ENCODE measurements at regions not wholly inside any gene's neighbourhood (a gene's known extent, or its start where the extent isn't known, plus 50 kb on each side); places are given as distances from the start of the nearest gene placed in this dataset.

DNA sequence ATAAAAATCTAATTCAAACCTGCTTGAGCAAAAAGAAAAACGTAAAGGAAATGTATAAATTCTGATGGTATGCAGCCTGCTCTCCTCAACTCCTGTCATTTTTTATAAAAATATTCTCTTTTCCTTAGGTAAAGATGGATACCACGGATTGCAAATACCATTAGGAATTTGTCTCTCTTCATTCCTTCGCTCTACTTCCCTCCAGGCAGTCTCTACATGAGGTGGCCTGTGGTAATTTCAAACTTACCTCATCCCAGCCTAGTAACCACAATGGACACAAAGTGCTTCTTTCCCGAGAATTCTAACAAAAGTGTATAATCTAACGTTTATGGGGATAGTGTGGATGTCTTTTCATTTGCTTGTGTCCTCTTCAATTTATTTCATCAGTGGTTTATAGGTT is 239.5 kb upstream of the LRRC7 start:
- H3K27ac ChIP-seq (ENCODE audit: low read depth in 2 of 2, low read length in 1 of 2): no peak overlapping the region
- no peaks in the 10 kb centered on the region for H3K4me1 ChIP-seq (ENCODE audit: control insufficient read depth in 2 of 2, insufficient read depth in 2 of 2, low read length in 1 of 2)
- H3K36me3 ChIP-seq (ENCODE audit: control insufficient read depth in 2 of 2, insufficient read depth in 2 of 2, low read length in 1 of 2): no peaks in the 10 kb centered on the region
- H3K4me3 ChIP-seq (ENCODE audit: low read depth in 1 of 2, low read length in 2 of 2): no peak overlapping the region
- 80 to 88% methylated on average over 5 of the region's 5 CpGs for WGBS, 2 donors
- H3K27me3 ChIP-seq (ENCODE audit: control insufficient read depth in 1 of 2, insufficient read depth in 2 of 2, low read length in 2 of 2): no peaks in the 10 kb centered on the region
- peaks cover 0 to 2% of the 10 kb centered on the region in 2 donors for H3K9me3 ChIP-seq (ENCODE audit: control insufficient read depth in 2 of 2, insufficient read depth in 1 of 2, low read depth in 1 of 2, low read length in 1 of 2)

DNA sequence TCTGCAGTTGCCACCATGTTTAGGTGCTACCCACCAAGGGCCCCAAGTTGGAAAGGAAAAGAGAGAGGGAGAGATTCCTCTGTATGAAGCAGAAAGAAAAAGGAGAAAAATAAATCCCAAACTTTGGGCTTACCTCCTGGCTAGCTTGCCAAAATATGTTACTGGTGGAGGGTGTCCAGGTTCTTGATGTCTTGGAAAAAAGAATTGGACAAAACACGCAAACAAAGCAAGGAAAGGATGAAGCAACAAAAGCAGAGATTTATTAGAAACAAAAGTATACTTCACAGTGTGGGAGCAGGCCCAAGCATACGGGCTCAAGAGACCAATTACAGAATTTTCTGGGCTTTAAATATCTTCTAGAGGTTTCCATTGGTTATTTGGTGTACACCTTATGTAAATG is 204.5 kb upstream of the LRRC7 start:
- H3K9me3 ChIP-seq (ENCODE audit: control insufficient read depth in 2 of 2, insufficient read depth in 1 of 2, low read depth in 1 of 2, low read length in 1 of 2): no peaks in the 10 kb centered on the region
- WGBS, 2 donors: 67 to 80% methylated on average over 2 of the region's 2 CpGs

DNA sequence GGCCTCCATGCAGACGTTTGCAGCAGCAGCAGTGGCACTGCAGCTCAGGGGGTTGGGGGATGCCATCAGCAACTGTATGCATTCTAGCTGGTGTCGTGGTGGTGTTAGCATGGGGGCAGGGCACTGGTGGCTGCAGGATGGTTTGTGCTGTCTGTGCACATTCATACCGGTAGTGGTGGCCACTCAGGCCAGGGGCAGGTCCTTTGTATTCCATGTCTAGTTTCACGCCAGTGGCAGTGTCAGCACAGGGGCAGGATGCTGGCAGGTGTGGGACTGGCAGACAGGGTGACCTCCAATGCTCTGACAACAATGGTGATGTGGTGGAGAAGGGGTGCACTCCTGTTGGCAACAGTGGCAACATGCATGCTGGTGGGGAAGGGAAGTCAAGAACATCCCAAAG is 194.2 kb upstream of the LRRC7 start:
- no peak overlapping the region for H3K4me3 ChIP-seq (ENCODE audit: low read depth in 1 of 2, low read length in 2 of 2)
- H3K36me3 ChIP-seq (ENCODE audit: control insufficient read depth in 2 of 2, insufficient read depth in 2 of 2, low read length in 1 of 2): no peaks in the 10 kb centered on the region
- 84 to 88% methylated on average over 4 of the region's 4 CpGs for WGBS, 2 donors
- no peak overlapping the region for H3K27ac ChIP-seq (ENCODE audit: low read depth in 2 of 2, low read length in 1 of 2)
- no peaks in the 10 kb centered on the region for H3K9me3 ChIP-seq (ENCODE audit: control insufficient read depth in 2 of 2, insufficient read depth in 1 of 2, low read depth in 1 of 2, low read length in 1 of 2)
- no peaks in the 10 kb centered on the region for H3K4me1 ChIP-seq (ENCODE audit: control insufficient read depth in 2 of 2, insufficient read depth in 2 of 2, low read length in 1 of 2)
- no peaks in the 10 kb centered on the region for H3K27me3 ChIP-seq (ENCODE audit: control insufficient read depth in 1 of 2, insufficient read depth in 2 of 2, low read length in 2 of 2)

More for the DNA sequence above, 204.5 kb upstream of the LRRC7 start:
- H3K27me3 ChIP-seq (ENCODE audit: control insufficient read depth in 1 of 2, insufficient read depth in 2 of 2, low read length in 2 of 2): no peaks in the 10 kb centered on the region
- no peaks in the 10 kb centered on the region for H3K4me1 ChIP-seq (ENCODE audit: control insufficient read depth in 2 of 2, insufficient read depth in 2 of 2, low read length in 1 of 2)
- H3K4me3 ChIP-seq (ENCODE audit: low read depth in 1 of 2, low read length in 2 of 2): no peak overlapping the region
- H3K27ac ChIP-seq (ENCODE audit: low read depth in 2 of 2, low read length in 1 of 2): no peak overlapping the region
- H3K36me3 ChIP-seq (ENCODE audit: control insufficient read depth in 2 of 2, insufficient read depth in 2 of 2, low read length in 1 of 2): no peaks in the 10 kb centered on the region

DNA sequence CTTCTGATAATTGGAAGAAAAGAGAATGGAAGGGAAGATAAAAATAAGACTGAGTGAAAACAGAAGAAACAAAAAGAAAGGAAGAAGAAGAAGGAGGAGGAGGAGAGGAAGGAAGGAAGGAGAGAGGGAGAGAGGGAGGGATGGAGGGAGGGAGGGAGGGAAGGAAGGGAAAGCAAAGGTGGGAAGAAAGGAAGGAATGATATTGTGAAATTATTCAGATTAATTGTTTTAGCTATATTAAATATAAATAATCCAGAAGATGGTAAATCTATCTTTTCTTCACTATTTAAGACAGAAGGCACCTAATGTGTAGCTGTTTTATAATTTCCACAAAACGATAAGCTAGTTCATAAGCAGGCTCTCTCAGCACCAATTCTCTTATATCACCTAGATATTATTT is 191.3 kb upstream of the LRRC7 start:
- no peaks in the 10 kb centered on the region for H3K36me3 ChIP-seq (ENCODE audit: control insufficient read depth in 2 of 2, insufficient read depth in 2 of 2, low read length in 1 of 2)
- H3K27ac ChIP-seq (ENCODE audit: low read depth in 2 of 2, low read length in 1 of 2): no peak overlapping the region
- WGBS, 2 donors: 88 to 98% methylated on average over 1 of the region's 1 CpG
- H3K27me3 ChIP-seq (ENCODE audit: control insufficient read depth in 1 of 2, insufficient read depth in 2 of 2, low read length in 2 of 2): no peaks in the 10 kb centered on the region
- no peaks in the 10 kb centered on the region for H3K4me1 ChIP-seq (ENCODE audit: control insufficient read depth in 2 of 2, insufficient read depth in 2 of 2, low read length in 1 of 2)
- H3K4me3 ChIP-seq (ENCODE audit: low read depth in 1 of 2, low read length in 2 of 2): no peak overlapping the region
- H3K9me3 ChIP-seq (ENCODE audit: control insufficient read depth in 2 of 2, insufficient read depth in 1 of 2, low read depth in 1 of 2, low read length in 1 of 2): no peaks in the 10 kb centered on the region

DNA sequence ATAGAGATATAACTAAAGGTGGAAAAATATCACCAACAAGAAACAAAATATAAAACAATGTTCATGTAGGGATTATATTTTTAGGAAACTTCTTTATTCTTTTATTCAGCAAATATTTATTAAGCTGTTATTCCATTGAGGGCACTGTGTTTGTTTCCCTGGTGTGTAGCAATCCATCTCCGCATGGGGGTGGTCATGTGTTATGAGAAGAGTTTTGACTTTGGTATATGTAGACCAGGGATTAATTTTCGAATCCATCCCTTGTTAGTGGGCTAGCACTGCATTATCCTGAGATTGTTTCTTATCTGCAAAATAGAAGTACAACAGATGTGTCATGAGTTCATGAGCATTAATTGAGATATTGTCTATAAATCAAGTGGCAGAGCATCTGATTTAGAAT is 190.2 kb upstream of the LRRC7 start:
- WGBS, 2 donors: 63 to 69% methylated on average over 2 of the region's 2 CpGs
- Histone ChIP-seq H3K27me3 (ENCODE audit: control insufficient read depth in 1 of 2, insufficient read depth in 2 of 2, low read length in 2 of 2) (no peaks in the 10 kb centered on the region), H3K4me1 (ENCODE audit: control insufficient read depth in 2 of 2, insufficient read depth in 2 of 2, low read length in 1 of 2) (no peaks in the 10 kb centered on the region), H3K4me3 (ENCODE audit: low read depth in 1 of 2, low read length in 2 of 2) (no peak overlapping the region), H3K36me3 (ENCODE audit: control insufficient read depth in 2 of 2, insufficient read depth in 2 of 2, low read length in 1 of 2) (no peaks in the 10 kb centered on the region), H3K9me3 (ENCODE audit: control insufficient read depth in 2 of 2, insufficient read depth in 1 of 2, low read depth in 1 of 2, low read length in 1 of 2) (no peaks in the 10 kb centered on the region), H3K27ac (ENCODE audit: low read depth in 2 of 2, low read length in 1 of 2) (no peak overlapping the region)

DNA sequence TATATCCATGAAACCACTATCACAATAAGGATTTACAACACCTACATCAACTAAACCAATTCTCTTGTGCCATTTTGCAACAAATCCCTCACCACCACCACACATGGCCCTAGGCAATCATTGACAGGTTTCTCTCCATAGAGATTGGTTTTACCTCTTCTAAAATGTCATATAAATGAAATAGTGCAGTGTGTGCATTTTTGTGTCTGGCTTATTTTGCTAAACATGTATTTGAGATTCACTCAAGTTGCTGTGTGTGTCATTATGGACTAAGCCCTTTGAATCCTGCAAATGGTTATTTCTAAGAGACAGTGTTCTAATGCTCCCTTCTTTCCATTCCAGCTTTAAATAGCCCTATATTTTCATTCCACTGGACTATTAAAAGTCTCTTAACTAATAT is 179.7 kb upstream of the LRRC7 start:
- Histone ChIP-seq H3K36me3 (ENCODE audit: control insufficient read depth in 2 of 2, insufficient read depth in 2 of 2, low read length in 1 of 2) (no peaks in the 10 kb centered on the region), H3K4me3 (ENCODE audit: low read depth in 1 of 2, low read length in 2 of 2) (no peak overlapping the region), H3K4me1 (ENCODE audit: control insufficient read depth in 2 of 2, insufficient read depth in 2 of 2, low read length in 1 of 2) (no peaks in the 10 kb centered on the region), H3K9me3 (ENCODE audit: control insufficient read depth in 2 of 2, insufficient read depth in 1 of 2, low read depth in 1 of 2, low read length in 1 of 2) (no peaks in the 10 kb centered on the region), H3K27ac (ENCODE audit: low read depth in 2 of 2, low read length in 1 of 2) (no peak overlapping the region), H3K27me3 (ENCODE audit: control insufficient read depth in 1 of 2, insufficient read depth in 2 of 2, low read length in 2 of 2) (no peaks in the 10 kb centered on the region)

DNA sequence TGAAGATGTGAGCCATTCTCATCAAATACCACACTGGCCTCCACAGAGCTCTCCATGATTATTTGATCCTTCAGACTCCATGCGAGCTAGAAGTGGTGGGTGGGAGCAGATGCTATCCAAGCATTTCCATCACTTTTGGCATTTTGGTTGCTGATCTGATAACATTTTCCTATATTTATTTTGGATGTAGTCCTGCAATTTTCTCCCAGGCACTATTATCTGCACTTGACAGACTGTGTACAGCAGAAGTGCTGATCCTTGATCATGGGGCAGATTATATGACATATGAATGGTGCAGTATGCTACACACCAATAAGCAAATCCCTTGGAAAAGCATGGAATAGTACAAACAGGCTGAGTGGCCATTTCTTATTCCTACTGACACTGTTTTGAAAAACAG is 167.6 kb upstream of the LRRC7 start:
- Histone ChIP-seq H3K4me1 (ENCODE audit: control insufficient read depth in 2 of 2, insufficient read depth in 2 of 2, low read length in 1 of 2) (no peaks in the 10 kb centered on the region), H3K27ac (ENCODE audit: low read depth in 2 of 2, low read length in 1 of 2) (no peak overlapping the region), H3K36me3 (ENCODE audit: control insufficient read depth in 2 of 2, insufficient read depth in 2 of 2, low read length in 1 of 2) (no peaks in the 10 kb centered on the region), H3K4me3 (ENCODE audit: low read depth in 1 of 2, low read length in 2 of 2) (no peak overlapping the region), H3K9me3 (ENCODE audit: control insufficient read depth in 2 of 2, insufficient read depth in 1 of 2, low read depth in 1 of 2, low read length in 1 of 2) (peaks cover 0 to under 1% of the 10 kb centered on the region in 2 donors), H3K27me3 (ENCODE audit: control insufficient read depth in 1 of 2, insufficient read depth in 2 of 2, low read length in 2 of 2) (no peaks in the 10 kb centered on the region)
- 63 to 72% methylated on average over 1 of the region's 1 CpG for WGBS, 2 donors

DNA sequence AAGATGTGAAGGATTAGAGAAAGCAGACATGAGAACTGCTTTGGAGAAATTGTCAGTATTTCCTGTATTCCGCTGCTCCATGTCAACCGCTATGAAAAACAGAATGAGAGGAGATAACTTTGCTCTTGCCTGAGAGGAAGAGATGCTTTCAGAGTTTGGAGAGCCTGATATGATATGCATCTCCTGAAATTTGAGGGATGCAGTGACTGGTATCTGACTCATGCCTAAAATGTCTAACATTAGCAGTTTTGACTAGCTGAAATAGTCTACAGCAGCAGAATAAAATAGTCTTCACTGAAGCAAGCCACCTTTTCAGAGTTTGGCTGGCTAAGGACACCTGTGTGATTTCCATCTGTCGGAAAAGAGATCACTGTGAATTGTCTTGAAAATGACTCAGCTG is 165.8 kb upstream of the LRRC7 start:
- Histone ChIP-seq H3K4me1 (ENCODE audit: control insufficient read depth in 2 of 2, insufficient read depth in 2 of 2, low read length in 1 of 2) (no peaks in the 10 kb centered on the region), H3K27ac (ENCODE audit: low read depth in 2 of 2, low read length in 1 of 2) (no peak overlapping the region), H3K27me3 (ENCODE audit: control insufficient read depth in 1 of 2, insufficient read depth in 2 of 2, low read length in 2 of 2) (no peaks in the 10 kb centered on the region), H3K36me3 (ENCODE audit: control insufficient read depth in 2 of 2, insufficient read depth in 2 of 2, low read length in 1 of 2) (no peaks in the 10 kb centered on the region), H3K4me3 (ENCODE audit: low read depth in 1 of 2, low read length in 2 of 2) (no peak overlapping the region), H3K9me3 (ENCODE audit: control insufficient read depth in 2 of 2, insufficient read depth in 1 of 2, low read depth in 1 of 2, low read length in 1 of 2) (no peaks in the 10 kb centered on the region)
- WGBS, 2 donors: 83 to 89% methylated on average over 3 of the region's 3 CpGs

DNA sequence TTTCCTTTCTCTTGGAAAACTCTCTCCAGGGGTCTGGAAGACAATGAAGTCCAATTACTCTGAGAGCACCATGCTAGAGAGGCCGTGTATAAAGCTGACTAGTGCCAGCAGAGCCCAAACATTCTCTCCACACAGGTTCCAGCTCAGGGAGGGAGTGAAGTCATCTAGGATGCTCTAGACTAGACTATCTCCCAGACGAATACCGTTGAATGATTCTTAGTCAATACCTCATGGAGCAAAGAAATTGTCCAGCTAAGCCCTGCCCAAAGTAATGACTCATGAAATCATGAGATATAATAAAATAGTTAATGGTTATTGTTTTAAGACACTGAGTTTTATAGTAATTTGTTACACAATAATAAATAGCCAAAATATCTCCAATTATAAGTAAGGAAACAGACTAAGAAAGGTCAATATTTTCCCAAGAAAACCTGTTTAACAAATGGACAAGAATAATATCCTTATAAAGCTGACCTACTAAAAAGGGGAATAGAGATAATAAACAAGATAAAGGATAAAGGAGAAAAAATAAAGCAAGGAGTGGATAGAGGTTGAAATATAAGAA is 163.9 kb upstream of the LRRC7 start:
- WGBS, 2 donors: 81 to 86% methylated on average over 3 of the region's 3 CpGs
- no peaks in the 10 kb centered on the region for H3K36me3 ChIP-seq (ENCODE audit: control insufficient read depth in 2 of 2, insufficient read depth in 2 of 2, low read length in 1 of 2)
- H3K4me3 ChIP-seq (ENCODE audit: low read depth in 1 of 2, low read length in 2 of 2): no peak overlapping the region
- no peaks in the 10 kb centered on the region for H3K4me1 ChIP-seq (ENCODE audit: control insufficient read depth in 2 of 2, insufficient read depth in 2 of 2, low read length in 1 of 2)
- no peak overlapping the region for H3K27ac ChIP-seq (ENCODE audit: low read depth in 2 of 2, low read length in 1 of 2)
- H3K27me3 ChIP-seq (ENCODE audit: control insufficient read depth in 1 of 2, insufficient read depth in 2 of 2, low read length in 2 of 2): no peaks in the 10 kb centered on the region
- no peaks in the 10 kb centered on the region for H3K9me3 ChIP-seq (ENCODE audit: control insufficient read depth in 2 of 2, insufficient read depth in 1 of 2, low read depth in 1 of 2, low read length in 1 of 2)

DNA sequence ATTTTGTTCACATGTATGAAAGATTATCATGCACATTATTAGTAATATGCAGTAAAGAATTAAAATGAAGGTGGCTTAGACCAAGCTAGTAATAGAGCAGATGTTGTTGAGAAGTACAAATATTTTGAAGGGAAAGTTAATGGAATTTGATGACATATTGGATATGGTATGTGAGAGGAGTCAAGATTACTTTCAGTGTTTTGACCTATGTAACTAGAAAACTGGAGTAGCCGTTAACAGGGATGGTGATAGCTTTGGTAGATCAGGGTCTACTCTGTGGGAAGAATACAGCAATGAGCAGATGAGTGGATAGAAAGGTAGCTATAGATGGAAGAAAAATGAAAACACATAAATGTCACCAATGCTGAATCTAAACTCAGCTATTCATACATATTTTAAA is 163.2 kb upstream of the LRRC7 start:
- Histone ChIP-seq H3K4me3 (ENCODE audit: low read depth in 1 of 2, low read length in 2 of 2) (no peak overlapping the region), H3K27me3 (ENCODE audit: control insufficient read depth in 1 of 2, insufficient read depth in 2 of 2, low read length in 2 of 2) (no peaks in the 10 kb centered on the region), H3K36me3 (ENCODE audit: control insufficient read depth in 2 of 2, insufficient read depth in 2 of 2, low read length in 1 of 2) (no peaks in the 10 kb centered on the region), H3K9me3 (ENCODE audit: control insufficient read depth in 2 of 2, insufficient read depth in 1 of 2, low read depth in 1 of 2, low read length in 1 of 2) (no peaks in the 10 kb centered on the region), H3K4me1 (ENCODE audit: control insufficient read depth in 2 of 2, insufficient read depth in 2 of 2, low read length in 1 of 2) (no peaks in the 10 kb centered on the region), H3K27ac (ENCODE audit: low read depth in 2 of 2, low read length in 1 of 2) (no peak overlapping the region)
- WGBS, 2 donors: 66 to 77% methylated on average over 1 of the region's 1 CpG
